ENCODE measurements at regions not wholly inside any gene's neighbourhood (a gene's known extent, or its start where the extent isn't known, plus 50 kb on each side); places are given as distances from the start of the nearest gene placed in this dataset.

DNA sequence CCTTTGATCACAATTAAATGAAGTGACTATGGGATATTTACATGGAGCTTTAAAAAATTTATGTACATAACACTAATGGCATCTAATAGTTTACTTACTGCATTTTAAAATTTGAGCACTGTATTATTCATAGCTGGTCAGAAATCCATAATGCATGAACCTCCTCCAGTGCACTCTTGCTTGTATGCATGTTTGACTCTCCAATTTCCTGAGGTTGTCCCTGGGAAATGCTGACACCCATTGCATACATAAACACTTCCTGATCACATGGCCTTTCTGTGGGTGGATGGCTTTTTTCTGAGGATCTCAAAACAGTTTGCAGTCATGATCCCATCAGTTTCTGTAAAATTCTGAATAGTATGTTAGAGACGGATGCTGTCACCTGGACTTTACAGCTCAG is 577.8 kb downstream of the REEP3 start:
- DNase-seq = no peak
- intact Hi-C loops (cut with micrococcal nuclease; ENCODE audit: unreplicated experiment) = no loop called here
- ChIA-PET POLR2A (interaction anchor here (0.9 kb wide), 1 partner anchor 15 kb away, joined by 3 read pairs; no protein-coding TSS in a partner anchor), CTCF (no interaction called here)
- no peaks in the 10 kb centered on the region for H3K27me3 ChIP-seq (replicated peaks; ENCODE audit: control insufficient read depth, insufficient read depth, low read length)
- Mint-ChIP-seq H3K4me3 (ENCODE audit: unreplicated experiment) (no peak overlapping the region), H3K36me3 (ENCODE audit: insufficient read depth, unreplicated experiment) (no peaks in the 10 kb centered on the region), H3K27me3 (ENCODE audit: insufficient read depth, unreplicated experiment) (peaks cover 4% of the 10 kb centered on the region), H3K9me3 (ENCODE audit: unreplicated experiment) (no peaks in the 10 kb centered on the region), H3K27ac (ENCODE audit: unreplicated experiment) (no peak overlapping the region), H3K4me1 (ENCODE audit: low read depth, unreplicated experiment) (no peaks in the 10 kb centered on the region)
- H3K36me3 ChIP-seq (ENCODE audit: control insufficient read depth, insufficient read depth, low read length) = no peaks in the 10 kb centered on the region
- no TSS peak for BruUV-seq (replicated peaks)
- TF ChIP-seq, protein P1, sequence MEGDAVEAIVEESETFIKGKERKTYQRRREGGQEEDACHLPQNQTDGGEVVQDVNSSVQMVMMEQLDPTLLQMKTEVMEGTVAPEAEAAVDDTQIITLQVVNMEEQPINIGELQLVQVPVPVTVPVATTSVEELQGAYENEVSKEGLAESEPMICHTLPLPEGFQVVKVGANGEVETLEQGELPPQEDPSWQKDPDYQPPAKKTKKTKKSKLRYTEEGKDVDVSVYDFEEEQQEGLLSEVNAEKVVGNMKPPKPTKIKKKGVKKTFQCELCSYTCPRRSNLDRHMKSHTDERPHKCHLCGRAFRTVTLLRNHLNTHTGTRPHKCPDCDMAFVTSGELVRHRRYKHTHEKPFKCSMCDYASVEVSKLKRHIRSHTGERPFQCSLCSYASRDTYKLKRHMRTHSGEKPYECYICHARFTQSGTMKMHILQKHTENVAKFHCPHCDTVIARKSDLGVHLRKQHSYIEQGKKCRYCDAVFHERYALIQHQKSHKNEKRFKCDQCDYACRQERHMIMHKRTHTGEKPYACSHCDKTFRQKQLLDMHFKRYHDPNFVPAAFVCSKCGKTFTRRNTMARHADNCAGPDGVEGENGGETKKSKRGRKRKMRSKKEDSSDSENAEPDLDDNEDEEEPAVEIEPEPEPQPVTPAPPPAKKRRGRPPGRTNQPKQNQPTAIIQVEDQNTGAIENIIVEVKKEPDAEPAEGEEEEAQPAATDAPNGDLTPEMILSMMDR (IDR thresholded peaks at IDR 0.05; ENCODE audit: insufficient read depth in 1 of 2, low read depth in 1 of 2, low read length in 1 of 2, severe bottlenecking in 1 of 2, unreplicated experiment in 1 of 2) = no peak
- no peaks in the 10 kb centered on the region for H3K4me1 ChIP-seq
- no peaks in the 10 kb centered on the region for H3K9me3 ChIP-seq
- no peak overlapping the region for H3K4me3 ChIP-seq (ENCODE audit: low read depth, low read length)

- no peak overlapping the region for H3K4me3 Mint-ChIP-seq (ENCODE audit: unreplicated experiment)
- H3K9me3 Mint-ChIP-seq (ENCODE audit: unreplicated experiment) = no peaks in the 10 kb centered on the region
- no peaks in the 10 kb centered on the region for H3K36me3 ChIP-seq (ENCODE audit: control insufficient read depth, insufficient read depth, low read length)
- DNase-seq = no peak
- BruUV-seq (replicated peaks) = no TSS peak
- H3K27me3 Mint-ChIP-seq (ENCODE audit: insufficient read depth, unreplicated experiment) = peaks cover 4% of the 10 kb centered on the region
- H3K27me3 ChIP-seq (replicated peaks; ENCODE audit: control insufficient read depth, insufficient read depth, low read length) = no peaks in the 10 kb centered on the region
- no peaks in the 10 kb centered on the region for H3K9me3 ChIP-seq
- POLR2A ChIA-PET = no interaction called here
- CTCF ChIA-PET = no interaction called here
- no peaks in the 10 kb centered on the region for H3K4me1 ChIP-seq
- TF ChIP-seq, protein P1 (IDR thresholded peaks at IDR 0.05; ENCODE audit: insufficient read depth in 1 of 2, low read depth in 1 of 2, low read length in 1 of 2, severe bottlenecking in 1 of 2, unreplicated experiment in 1 of 2) = no peak
- no peak overlapping the region for H3K27ac Mint-ChIP-seq (ENCODE audit: unreplicated experiment)
- H3K4me3 ChIP-seq (ENCODE audit: low read depth, low read length) = no peak overlapping the region
- H3K4me1 Mint-ChIP-seq (ENCODE audit: low read depth, unreplicated experiment) = no peaks in the 10 kb centered on the region
- intact Hi-C loops (cut with micrococcal nuclease; ENCODE audit: unreplicated experiment) = no loop called here
- H3K36me3 Mint-ChIP-seq (ENCODE audit: insufficient read depth, unreplicated experiment) = no peaks in the 10 kb centered on the region
Measured at GRCh38 chr10:64101606-64102263, 580.5 kb downstream of the REEP3 start.

- H3K4me3 Mint-ChIP-seq (ENCODE audit: unreplicated experiment) = no peak overlapping the region
- CTCF ChIA-PET = no interaction called here
- H3K36me3 Mint-ChIP-seq (ENCODE audit: insufficient read depth, unreplicated experiment) = no peaks in the 10 kb centered on the region
- no peak for DNase-seq
- Histone ChIP-seq H3K4me3 (ENCODE audit: low read depth, low read length) (no peak overlapping the region), H3K4me1 (no peaks in the 10 kb centered on the region), H3K36me3 (ENCODE audit: control insufficient read depth, insufficient read depth, low read length) (no peaks in the 10 kb centered on the region), H3K27me3 (replicated peaks; ENCODE audit: control insufficient read depth, insufficient read depth, low read length) (no peaks in the 10 kb centered on the region), H3K9me3 (no peaks in the 10 kb centered on the region)
- no peaks in the 10 kb centered on the region for H3K9me3 Mint-ChIP-seq (ENCODE audit: unreplicated experiment)
- BruUV-seq (replicated peaks) = no TSS peak
- intact Hi-C loops (cut with micrococcal nuclease; ENCODE audit: unreplicated experiment) = no loop called here
- H3K27me3 Mint-ChIP-seq (ENCODE audit: insufficient read depth, unreplicated experiment) = peaks cover 4% of the 10 kb centered on the region
- no peaks in the 10 kb centered on the region for H3K4me1 Mint-ChIP-seq (ENCODE audit: low read depth, unreplicated experiment)
- TF ChIP-seq, protein P1 (IDR thresholded peaks at IDR 0.05; ENCODE audit: insufficient read depth in 1 of 2, low read depth in 1 of 2, low read length in 1 of 2, severe bottlenecking in 1 of 2, unreplicated experiment in 1 of 2) = no peak
- POLR2A ChIA-PET = no interaction called here
- no peak overlapping the region for H3K27ac Mint-ChIP-seq (ENCODE audit: unreplicated experiment)
Measured at GRCh38 chr10:64102264-64102633, 581.0 kb downstream of the REEP3 start.

All from Caco-2 (cell line).